HL-60/S4 treated with phorbol 12-myristate 13-acetate at 8.2 ng/mL for 4 days and 3 days (cell line): ENCODE measurements at regions not wholly inside any gene's neighbourhood (a gene's known extent, or its start where the extent isn't known, plus 50 kb on each side); places are given as distances from the start of the nearest gene placed in this dataset.

Source experiments
- in situ Hi-C: fragments of 300-500 bp; cut with MboI; formaldehyde crosslinking; loops from 2 replicates; pipeline ENCODE4 v1.15.0; 2022; ENCODE audit warnings: low sequenced_read_pairs

DNA sequence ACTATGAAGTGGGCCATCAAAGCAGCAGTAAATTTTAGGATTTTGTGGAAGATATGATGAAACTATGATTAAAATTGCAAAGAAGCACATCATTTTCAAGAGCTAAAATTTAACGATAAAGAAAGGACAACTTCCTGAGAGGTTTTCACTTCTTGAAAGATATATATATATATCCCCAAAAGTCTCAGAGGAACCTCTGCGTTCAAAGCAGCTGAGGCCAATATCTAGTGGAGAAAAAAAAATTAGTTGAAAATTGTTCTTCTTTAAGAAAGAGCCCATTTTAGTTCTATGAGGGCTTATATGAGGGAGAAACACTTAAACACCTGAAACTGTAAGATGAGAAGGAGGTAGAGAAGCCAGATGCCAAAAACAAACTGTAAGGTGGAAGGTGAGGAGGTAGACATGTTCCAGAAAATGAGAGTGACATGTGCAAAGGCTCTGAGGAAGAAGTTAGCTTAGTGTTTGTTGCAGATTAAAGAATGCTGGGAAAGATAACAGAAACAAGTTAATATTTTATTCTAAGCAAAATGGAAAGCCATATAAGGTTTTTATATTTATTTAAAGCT lies 72.9 kb upstream of the VRK2 start:
- in situ Hi-C loops = no loop called here

DNA sequence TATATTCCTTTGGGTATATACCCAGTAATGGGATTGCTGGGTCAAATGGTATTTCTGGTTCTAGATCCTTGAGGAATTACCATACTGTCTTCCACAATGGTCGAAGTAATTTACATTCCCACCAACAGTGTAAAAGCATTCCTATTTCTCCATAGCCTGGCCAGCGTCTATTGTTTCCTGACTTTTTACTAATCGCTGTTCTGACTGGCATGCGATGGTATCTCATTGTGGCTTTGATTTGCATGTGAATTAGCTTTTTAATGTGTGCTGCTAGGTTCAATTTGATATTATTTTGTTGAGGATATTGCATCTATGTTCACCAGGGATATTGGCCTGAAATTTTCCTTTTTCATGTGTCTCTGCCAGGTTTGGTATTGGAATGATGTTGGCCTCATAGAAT lies 67.4 kb upstream of the VRK2 start:
- in situ Hi-C loops = no loop called here

DNA sequence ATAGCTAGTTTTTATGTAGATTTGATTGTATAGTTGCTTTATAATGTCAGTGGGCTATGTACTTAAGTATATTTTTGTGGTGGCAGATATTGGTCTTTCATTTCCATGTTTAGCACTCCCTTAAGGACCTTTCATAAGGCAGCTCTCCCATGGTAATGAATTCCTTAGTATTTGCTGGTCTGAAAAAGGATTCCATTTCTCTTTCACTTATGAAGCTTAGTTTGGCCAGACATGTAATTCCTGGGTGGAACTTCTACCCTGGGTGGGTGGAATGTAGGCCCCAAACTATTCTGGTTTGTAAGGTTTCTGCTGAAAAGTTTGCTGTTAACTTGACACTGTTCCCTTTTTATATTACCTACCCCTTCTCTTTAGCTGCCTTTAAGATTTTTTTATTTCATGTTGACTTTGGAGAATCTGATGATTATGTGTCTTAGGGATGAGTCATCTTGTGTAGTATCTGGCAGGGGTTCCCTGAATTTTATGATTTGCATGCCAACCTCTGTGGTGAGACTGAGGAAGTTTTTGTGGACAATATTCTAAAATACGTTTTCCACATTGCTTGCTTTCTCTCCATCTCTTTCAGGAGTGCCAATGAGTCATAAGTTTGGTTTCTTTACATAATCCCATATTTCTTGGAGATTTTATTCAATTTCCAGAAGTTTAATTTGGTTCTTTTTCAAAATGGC lies 65.4 kb upstream of the VRK2 start:
- in situ Hi-C loops = no loop called here

DNA sequence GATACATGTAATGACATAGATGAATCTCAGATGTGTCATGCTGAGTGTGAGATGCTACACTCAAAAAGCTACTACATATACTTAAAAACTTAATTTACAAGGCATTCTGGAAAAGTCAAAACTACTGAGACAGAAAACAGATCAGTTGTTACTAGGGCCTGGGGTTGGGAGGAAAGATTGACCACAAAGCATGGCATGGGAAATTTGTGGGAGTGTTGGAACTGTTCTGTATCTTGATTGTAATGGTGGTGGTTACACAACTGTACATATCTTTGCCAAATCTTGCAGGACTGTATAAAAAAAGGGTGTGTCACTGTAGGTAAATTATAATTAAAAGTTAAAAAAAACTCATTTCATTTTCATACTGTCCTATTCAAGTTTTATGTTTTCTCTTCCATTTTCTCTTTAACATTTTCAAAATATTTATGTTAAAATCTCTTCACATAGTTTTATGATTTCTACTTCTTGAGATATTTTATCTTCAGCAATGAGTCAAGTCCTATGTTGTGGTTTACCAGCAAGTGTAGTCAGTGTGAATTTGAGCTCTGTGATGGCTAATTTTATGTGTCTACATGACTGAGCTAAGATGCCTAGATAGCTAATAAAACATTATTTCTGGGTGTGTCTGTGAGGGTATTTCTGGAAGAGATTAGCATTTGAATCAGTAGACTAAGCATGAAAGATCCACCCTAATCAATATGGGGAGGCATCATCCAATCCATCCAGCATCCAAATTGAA lies 58.6 kb upstream of the VRK2 start:
- in situ Hi-C loops = no loop called here

DNA sequence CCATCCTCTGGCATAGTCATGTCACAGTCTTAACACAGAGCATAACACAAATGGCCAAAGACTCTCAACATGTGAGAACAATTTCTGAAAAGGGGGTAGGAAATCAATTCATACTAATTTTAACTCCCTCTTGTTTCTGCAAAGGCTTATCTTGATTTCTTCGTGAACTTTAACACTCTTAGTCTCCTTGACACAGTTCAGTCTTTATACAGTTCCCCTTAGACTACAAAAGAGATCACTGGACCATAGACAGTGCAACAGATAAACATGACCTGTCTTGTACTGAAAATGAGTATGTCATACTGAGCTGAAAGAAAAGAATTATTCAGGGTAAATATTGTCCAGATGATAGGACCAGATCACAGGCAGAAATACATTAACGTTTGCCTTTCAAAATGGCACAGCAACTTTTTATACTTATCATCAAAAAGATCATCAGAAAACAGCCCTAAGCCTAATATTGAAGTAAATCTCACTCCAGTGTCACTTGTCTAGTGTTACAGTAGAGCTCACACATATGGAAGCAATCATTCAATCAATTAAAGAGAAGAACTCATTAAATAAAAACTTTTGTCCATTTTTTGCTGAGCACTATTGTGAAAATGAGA lies 56.4 kb upstream of the VRK2 start:
- in situ Hi-C loops = no loop called here
